ENCODE measurements at regions not wholly inside any gene's neighbourhood (a gene's known extent, or its start where the extent isn't known, plus 50 kb on each side); places are given as distances from the start of the nearest gene placed in this dataset.

- Histone ChIP-seq H3K79me2 (replicated peaks; ENCODE audit: insufficient read depth) (no peaks in the 10 kb centered on the region), H4K20me1 (replicated peaks; ENCODE audit: insufficient read depth) (no peaks in the 10 kb centered on the region), H2AFZ (no peak overlapping the region), H3K4me3 (no peak overlapping the region), H3K27me3 (ENCODE audit: insufficient read depth) (no peaks in the 10 kb centered on the region), H3K4me2 (no peak overlapping the region), H3K4me1 (ENCODE audit: insufficient read depth) (no peaks in the 10 kb centered on the region), H3K27ac (ENCODE audit: low read depth) (no peak overlapping the region), H3F3A (replicated peaks; ENCODE audit: low read depth) (no peaks in the 10 kb centered on the region), H3K9me2 (ENCODE audit: insufficient read depth) (no peaks in the 10 kb centered on the region), H3K36me3 (ENCODE audit: insufficient read depth) (no peaks in the 10 kb centered on the region)
- no peak overlapping the region for H3K27ac Mint-ChIP-seq
- H3K27me3 Mint-ChIP-seq (ENCODE audit: insufficient read depth, low read depth, poor library complexity) = no peaks in the 10 kb centered on the region
- no peak for ATAC-seq
- no peak for DNase-seq (ENCODE audit: low spot score)
- no peak overlapping the region for H3K4me3 Mint-ChIP-seq
- H3K36me3 Mint-ChIP-seq (ENCODE audit: low read depth) = no peaks in the 10 kb centered on the region
- TF ChIP-seq CREB1 (CRISPR knock-in tag; IDR thresholded peaks at IDR 0.05; ENCODE audit: low read depth) = no peak
- TF ChIP-seq EZH2 (IDR thresholded peaks at IDR 0.05; ENCODE audit: low read depth, unreplicated experiment) = no peak
- no peak for TF ChIP-seq STAT1 (IDR thresholded peaks at IDR 0.05; ENCODE audit: unreplicated experiment)
- TF ChIP-seq JUNB (IDR thresholded peaks at IDR 0.05; ENCODE audit: unreplicated experiment) = no peak
- no peak for TF ChIP-seq ZNF331 (CRISPR knock-in tag; IDR thresholded peaks at IDR 0.05; ENCODE audit: low read depth)
- no peak for TF ChIP-seq POLR2AphosphoS5 (IDR thresholded peaks at IDR 0.05; ENCODE audit: low read depth)
- TF ChIP-seq ZNF462 (CRISPR knock-in tag; IDR thresholded peaks at IDR 0.05) = no peak
- no peak for TF ChIP-seq ETS1 (IDR thresholded peaks at IDR 0.05)
- TF ChIP-seq REST (IDR thresholded peaks at IDR 0.05; ENCODE audit: unreplicated experiment) = no peak
- TF ChIP-seq ZNF114 (CRISPR knock-in tag; IDR thresholded peaks at IDR 0.05) = no peak
- TF ChIP-seq CTCF (conservative IDR thresholded peaks at IDR 0.05; ENCODE audit: low read depth in 2 of 2) = no peak
- no peak for TF ChIP-seq EZH2phosphoT487 (IDR thresholded peaks at IDR 0.05; ENCODE audit: unreplicated experiment)
- TF ChIP-seq NANOG (IDR thresholded peaks at IDR 0.05; ENCODE audit: borderline replicate concordance) = no peak
- H3K9me3 Mint-ChIP-seq = no peaks in the 10 kb centered on the region
- H3K4me1 Mint-ChIP-seq = no peaks in the 10 kb centered on the region
Observed at GRCh38 chrX:112137276-112137675, 54.7 kb upstream of the TRPC5 start.
